H9 (cell line): ENCODE measurements at regions not wholly inside any gene's neighbourhood (a gene's known extent, or its start where the extent isn't known, plus 50 kb on each side); places are given as distances from the start of the nearest gene placed in this dataset.

Experiments
- DNase-seq: peaks from one replicate; pipeline ENCODE4 v3.0.0-alpha.2; 2017
- H2AFZ ChIP-seq: one replicate; pipeline ENCODE4 v1.6.1; 2013; ENCODE audit warnings: mild to moderate bottlenecking, low read length, control low read depth, moderate library complexity
- H2AK5ac ChIP-seq: 2 replicates; pipeline ENCODE4 v1.6.1; 2013; ENCODE audit warnings: low read length, control low read depth, mixed read lengths; ENCODE audit not compliant: insufficient read length
- H2BK120ac ChIP-seq: one replicate; pipeline ENCODE4 v1.6.1; 2013; ENCODE audit warnings: low read depth, mild to moderate bottlenecking, low read length, control low read depth, inconsistent platforms; ENCODE audit not compliant: poor library complexity, severe bottlenecking
- H2BK12ac ChIP-seq: 2 replicates; pipeline ENCODE4 v1.6.1; 2013; ENCODE audit warnings: low read length, control low read depth, mixed read lengths, low read depth; ENCODE audit not compliant: insufficient read length
- H2BK15ac ChIP-seq: 2 replicates; pipeline ENCODE4 v1.6.1; 2013; ENCODE audit warnings: low read depth, low read length, control low read depth
- H2BK20ac ChIP-seq: one replicate; pipeline ENCODE4 v1.6.1; 2013; ENCODE audit warnings: low read depth, mild to moderate bottlenecking, low read length, control low read depth, inconsistent platforms; ENCODE audit not compliant: poor library complexity, severe bottlenecking
- H2BK5ac ChIP-seq: 2 replicates; pipeline ENCODE4 v1.6.1; 2013; ENCODE audit warnings: low read length, control low read depth, mixed read lengths; ENCODE audit not compliant: insufficient read length
- H3K14ac ChIP-seq: 2 replicates; pipeline ENCODE4 v1.6.1; 2013; ENCODE audit warnings: low read length, control low read depth; ENCODE audit not compliant: insufficient read depth
- H3K18ac ChIP-seq: 2 replicates; pipeline ENCODE4 v1.6.1; 2013; ENCODE audit warnings: low read depth, mild to moderate bottlenecking, mixed read lengths, low read length, control low read depth; ENCODE audit not compliant: insufficient read length
- H3K23ac ChIP-seq: 2 replicates; pipeline ENCODE4 v1.6.1; 2013; ENCODE audit warnings: low read length, control low read depth, mixed read lengths, low read depth; ENCODE audit not compliant: insufficient read length
- H3K23me2 ChIP-seq: 2 replicates; pipeline ENCODE4 v1.6.1; 2013; ENCODE audit warnings: low read depth, mild to moderate bottlenecking, mixed read lengths, low read length, control low read depth; ENCODE audit not compliant: insufficient read length, poor library complexity, severe bottlenecking
- H3K27ac ChIP-seq: 2 replicates; pipeline ENCODE4 v1.5.1; 2013; ENCODE audit warnings: low read length, control low read depth, mixed read lengths, low read depth; ENCODE audit not compliant: insufficient read length
- H3K27me3 ChIP-seq: 2 replicates; pipeline ENCODE4 v1.6.1; 2013; ENCODE audit warnings: low read length, control low read depth, inconsistent platforms; ENCODE audit not compliant: insufficient read depth
- H3K4ac ChIP-seq: 2 replicates; pipeline ENCODE4 v1.6.1; 2013; ENCODE audit warnings: low read depth, mild to moderate bottlenecking, control low read depth, inconsistent platforms, low read length, moderate library complexity
- H3K4me1 ChIP-seq: 2 replicates; pipeline ENCODE4 v1.6.1; 2013; ENCODE audit warnings: low read length, control low read depth, inconsistent platforms; ENCODE audit not compliant: insufficient read depth
- H3K4me2 ChIP-seq: 2 replicates; pipeline ENCODE4 v1.6.1; 2013; ENCODE audit warnings: low read length, control low read depth, mixed read lengths; ENCODE audit not compliant: insufficient read length, insufficient read depth
- H3K56ac ChIP-seq: 2 replicates; pipeline ENCODE4 v1.6.1; 2013; ENCODE audit warnings: low read depth, mild to moderate bottlenecking, mixed read lengths, low read length, control low read depth; ENCODE audit not compliant: insufficient read length
- H3K79me1 ChIP-seq: 2 replicates; pipeline ENCODE4 v1.6.1; 2013; ENCODE audit warnings: low read depth, mild to moderate bottlenecking, moderate library complexity, low read length, control low read depth, inconsistent platforms; ENCODE audit not compliant: insufficient read depth, poor library complexity, severe bottlenecking
- H3K79me2 ChIP-seq: 2 replicates; pipeline ENCODE4 v1.6.1; 2013; ENCODE audit warnings: low read length, control low read depth, inconsistent platforms; ENCODE audit not compliant: insufficient read depth
- H3K9ac ChIP-seq: 2 replicates; pipeline ENCODE4 v1.6.1; 2013; ENCODE audit warnings: low read length, control low read depth, mixed read lengths; ENCODE audit not compliant: insufficient read length; ENCODE audit errors: extremely low read depth
- H3K9me3 ChIP-seq: one replicate; pipeline ENCODE4 v1.6.1; 2013; ENCODE audit warnings: low read depth, low read length, inconsistent platforms; ENCODE audit not compliant: control insufficient read depth
- H3T11ph ChIP-seq: one replicate; pipeline ENCODE4 v1.6.1; 2013; ENCODE audit warnings: mild to moderate bottlenecking, low read length, control low read depth, inconsistent platforms
- H4K20me1 ChIP-seq: one replicate; pipeline ENCODE4 v1.6.1; 2013; ENCODE audit not compliant: control insufficient read depth, insufficient read length, insufficient read depth
- H4K5ac ChIP-seq: 2 replicates; pipeline ENCODE4 v1.6.1; 2013; ENCODE audit warnings: low read depth, mild to moderate bottlenecking, mixed read lengths, low read length, control low read depth; ENCODE audit not compliant: insufficient read length
- H4K8ac ChIP-seq: replicated peaks from 2 replicates; pipeline ENCODE4 v1.6.1; 2013; ENCODE audit warnings: low read length, control low read depth, mixed read lengths, low read depth; ENCODE audit not compliant: insufficient read length
- H4K91ac ChIP-seq: 2 replicates; pipeline ENCODE4 v1.6.1; 2013; ENCODE audit warnings: low read depth, mild to moderate bottlenecking, moderate library complexity, mixed read lengths, low read length, control low read depth; ENCODE audit not compliant: insufficient read length
- H3K27ac Mint-ChIP-seq, 3 experiments: 2 replicates in 2 of 3; 3 replicates in 1 of 3; pipeline ENCODE4 v1.8.0; 2020 to 2021; ENCODE audit warnings: mixed read lengths in 3 of 3, mild to moderate bottlenecking in 1 of 3, moderate library complexity in 1 of 3
- H3K27me3 Mint-ChIP-seq: 2 replicates; pipeline ENCODE4 v1.8.0; 2021; ENCODE audit warnings: low read depth, mild to moderate bottlenecking, moderate library complexity, mixed read lengths
- H3K36me3 Mint-ChIP-seq, 3 experiments: 2 replicates in 2 of 3; 3 replicates in 1 of 3; pipeline ENCODE4 v1.8.0; 2020 to 2021; ENCODE audit warnings: low read depth in 3 of 3, mixed read lengths in 3 of 3; ENCODE audit not compliant: insufficient read depth in 1 of 3
- H3K4me1 Mint-ChIP-seq, 2 experiments: 2 replicates each; pipeline ENCODE4 v1.8.0; 2020; ENCODE audit warnings: mixed read lengths in 2 of 2
- H3K4me3 Mint-ChIP-seq, 2 experiments: 2 replicates in 1 of 2; 3 replicates in 1 of 2; pipeline ENCODE4 v1.8.0; 2020 to 2021; ENCODE audit warnings: mild to moderate bottlenecking in 2 of 2, mixed read lengths in 2 of 2, moderate library complexity in 1 of 2
- H3K9me3 Mint-ChIP-seq, 2 experiments: 2 replicates in 1 of 2; 3 replicates in 1 of 2; pipeline ENCODE4 v1.8.0; 2020; ENCODE audit warnings: mild to moderate bottlenecking in 2 of 2, mixed read lengths in 2 of 2, moderate library complexity in 1 of 2
- CTCF ChIP-seq: fragments of 200-600 bp; sonication (generic); conservative IDR thresholded peaks from 3 replicates; pipeline ENCODE4 v1.8.0; 2021; ENCODE audit warnings: antibody characterized with exemption, mild to moderate bottlenecking

DNA sequence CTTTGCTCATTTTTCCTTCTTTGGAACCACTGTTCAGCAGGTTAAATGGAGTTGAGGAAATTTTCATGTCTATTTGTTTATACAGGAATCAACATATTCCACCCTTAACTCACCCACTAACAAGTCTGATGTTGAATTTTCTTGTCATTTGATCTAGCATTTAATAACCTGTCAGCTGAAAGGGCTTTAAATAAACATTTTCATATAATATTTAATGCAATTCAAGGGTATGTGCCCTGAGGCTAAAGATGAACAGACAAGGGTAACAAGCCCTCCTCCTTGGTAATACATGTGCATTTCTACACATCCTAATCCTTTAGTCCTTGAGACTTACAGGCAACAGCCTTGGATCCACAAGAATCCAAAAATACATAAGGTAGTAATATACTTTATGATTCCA, 435.0 kb upstream of the NR2F2 start:
- no peak for TF ChIP-seq CTCF
- no peak overlapping the region for H3K27ac Mint-ChIP-seq
- H3K9me3 ChIP-seq, result no peaks in the 10 kb centered on the region

More for the DNA sequence above, 435.0 kb upstream of the NR2F2 start:
- Histone ChIP-seq H3K23me2 (no peaks in the 10 kb centered on the region), H2BK20ac (no peak overlapping the region), H3K79me2 (no peaks in the 10 kb centered on the region), H3K4me2 (no peak overlapping the region), H2AFZ (no peak overlapping the region), H3T11ph (no peak overlapping the region), H2AK5ac (no peak overlapping the region), H3K4me1 (no peaks in the 10 kb centered on the region), H3K9ac (no peak overlapping the region), H3K18ac (no peak overlapping the region), H3K4ac (no peak overlapping the region), H3K56ac (no peak overlapping the region), H2BK12ac (no peak overlapping the region), H4K20me1 (no peaks in the 10 kb centered on the region), H4K8ac (no peak overlapping the region), H3K27me3 (no peaks in the 10 kb centered on the region), H2BK15ac (no peak overlapping the region), H2BK5ac (no peak overlapping the region), H3K14ac (no peak overlapping the region), H3K23ac (no peak overlapping the region), H2BK120ac (no peak overlapping the region), H3K27ac (no peak overlapping the region), H4K91ac (no peak overlapping the region), H3K79me1 (no peaks in the 10 kb centered on the region), H4K5ac (no peak overlapping the region)
- DNase-seq, result no peak
- Mint-ChIP-seq H3K36me3 (no peaks in the 10 kb centered on the region), H3K9me3 (no peaks in the 10 kb centered on the region), H3K4me3 (no peak overlapping the region), H3K27me3 (no peaks in the 10 kb centered on the region), H3K4me1 (no peaks in the 10 kb centered on the region)
